ENCODE measurements at regions not wholly inside any gene's neighbourhood (a gene's known extent, or its start where the extent isn't known, plus 50 kb on each side); places are given as distances from the start of the nearest gene placed in this dataset.
"Not testable (repeated sequence)": the region's sequence is repeated elsewhere in the genome, so short reads cannot be mapped to it uniquely, and the experiment has no call there.

GRCh38 chr13:76708138-76708688, 178.0 kb downstream of the KCTD12 start:
- DNase-seq: no peak

DNA sequence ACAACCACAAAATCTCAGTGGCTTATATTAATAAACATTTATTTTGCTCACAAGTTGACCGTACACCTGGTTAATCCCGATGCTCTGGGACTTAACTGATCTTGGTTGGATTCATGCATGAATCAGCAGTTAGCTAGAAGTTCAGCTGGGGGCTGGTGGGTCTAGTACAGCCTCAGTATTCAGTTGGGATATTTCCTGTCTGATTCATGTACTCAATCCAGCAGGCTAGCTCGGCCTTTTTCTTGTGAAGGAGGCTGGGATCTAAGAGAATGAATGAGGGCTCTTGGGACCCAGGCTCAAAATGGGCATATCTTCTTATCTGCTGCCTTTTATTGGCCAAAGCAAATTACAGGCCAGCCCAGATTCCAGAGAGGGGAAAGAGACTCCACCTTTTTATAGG, 178.8 kb downstream of the KCTD12 start:
- DNase-seq: no peak

DNA sequence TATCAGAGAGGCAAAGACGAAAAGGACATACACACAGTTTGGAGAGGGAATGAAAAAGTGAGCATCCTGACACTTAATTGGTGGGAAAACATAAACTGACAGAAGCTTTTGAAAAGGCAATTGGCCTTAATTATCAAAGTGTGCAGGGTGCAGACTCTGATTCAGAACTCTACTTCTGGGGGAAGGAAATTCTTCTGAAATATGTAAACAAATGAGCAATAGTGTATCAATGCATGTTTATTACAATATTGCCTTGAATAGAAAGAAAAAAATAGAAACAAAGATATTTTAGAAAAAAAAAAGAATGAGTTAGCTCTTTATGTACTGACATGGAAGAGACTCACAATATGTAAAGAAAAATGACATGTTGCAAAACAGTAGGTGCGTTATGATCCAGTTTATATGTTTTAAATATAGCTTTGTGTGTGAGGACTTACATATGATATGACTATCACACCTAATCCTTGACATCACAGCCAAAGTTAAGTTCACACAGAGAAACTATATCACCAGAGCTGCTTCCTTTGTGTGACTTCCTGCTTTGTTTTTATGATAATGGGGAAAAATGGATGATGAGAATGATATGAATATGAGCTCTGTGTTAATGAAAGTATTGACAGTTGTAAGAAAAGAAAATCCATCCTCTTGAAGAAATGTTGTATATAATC, 182.4 kb downstream of the KCTD12 start:
- DNase-seq: no peak

DNA sequence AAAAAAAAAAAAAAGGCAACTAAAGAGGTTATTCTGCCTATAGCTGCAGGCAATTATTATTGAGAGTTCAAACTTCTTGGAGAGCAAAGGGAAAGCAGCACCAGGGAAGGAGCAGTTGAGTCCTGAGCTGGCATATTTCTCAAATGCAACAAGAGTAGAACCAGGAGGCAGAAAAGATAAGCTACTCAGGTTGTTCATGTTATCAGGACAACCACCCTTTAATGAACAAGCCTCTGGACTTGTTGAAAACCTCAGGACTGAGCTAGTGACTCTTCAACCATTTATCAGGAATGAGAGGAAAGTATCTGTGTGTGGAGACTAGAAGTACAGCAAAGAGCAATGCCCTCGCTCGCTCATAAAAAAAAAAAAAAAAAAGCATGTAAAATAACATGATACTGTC, 183.0 kb downstream of the KCTD12 start:
- no peak for DNase-seq

DNA sequence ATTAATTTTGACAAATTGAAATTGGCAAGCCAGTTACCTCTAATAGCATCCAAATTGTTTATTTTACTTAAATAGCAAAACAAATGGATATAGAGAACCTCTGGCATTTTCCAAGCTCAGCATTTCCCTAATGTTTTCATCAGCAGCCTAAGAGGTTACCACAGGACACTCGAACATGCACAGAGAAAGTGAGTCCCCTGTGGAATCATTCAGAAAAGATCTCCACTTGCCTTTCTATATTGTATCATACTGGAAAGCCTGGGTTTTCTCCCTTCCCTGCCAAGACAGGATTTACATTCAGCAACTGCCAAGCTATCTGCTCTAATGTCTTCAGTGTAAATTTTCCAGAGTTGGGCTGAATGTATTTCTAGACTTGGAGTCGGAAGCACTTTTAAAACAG, 188.9 kb downstream of the KCTD12 start:
- no peak for DNase-seq

- DNase-seq: no peak
Measured at GRCh38 chr13:76696370-76696769, 189.8 kb downstream of the KCTD12 start.

DNA sequence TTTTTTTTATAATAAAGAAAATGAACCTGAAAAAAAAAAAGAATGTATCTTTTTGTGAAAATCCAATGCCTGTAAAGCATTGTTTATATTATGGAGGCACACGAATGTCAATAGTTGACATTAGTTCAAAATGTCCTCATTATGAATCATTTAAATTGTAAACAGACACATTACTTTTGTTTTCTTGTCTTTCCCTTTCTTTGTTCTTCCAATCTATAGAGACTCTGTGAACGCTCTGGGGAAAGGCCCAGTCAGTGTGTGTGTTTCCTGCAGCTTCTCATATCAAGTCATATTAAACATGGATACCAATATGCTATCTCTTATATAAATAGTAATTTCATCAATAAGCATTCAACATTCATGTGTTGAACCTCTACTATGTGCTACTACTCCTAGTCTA, 193.1 kb downstream of the KCTD12 start:
- DNase-seq: no peak

DNA sequence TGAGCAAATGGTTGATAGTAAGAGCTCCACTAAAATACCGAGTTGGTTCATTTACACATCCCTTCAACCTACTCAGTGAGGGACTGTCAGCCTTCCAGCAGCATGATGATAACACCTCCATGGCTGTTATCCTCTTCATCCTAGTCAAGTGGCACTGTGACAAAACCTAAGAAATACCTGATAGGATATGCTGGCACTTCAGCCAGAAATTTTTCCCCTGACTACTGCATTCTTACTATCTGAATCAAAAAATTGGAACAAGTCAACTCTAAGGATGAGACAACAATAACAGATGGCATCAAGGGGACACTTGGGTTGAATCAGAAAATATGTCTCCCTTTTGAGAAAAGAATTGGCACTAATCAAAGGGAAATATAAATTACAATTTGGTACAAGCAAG, 193.9 kb downstream of the KCTD12 start:
- no peak for DNase-seq

DNA sequence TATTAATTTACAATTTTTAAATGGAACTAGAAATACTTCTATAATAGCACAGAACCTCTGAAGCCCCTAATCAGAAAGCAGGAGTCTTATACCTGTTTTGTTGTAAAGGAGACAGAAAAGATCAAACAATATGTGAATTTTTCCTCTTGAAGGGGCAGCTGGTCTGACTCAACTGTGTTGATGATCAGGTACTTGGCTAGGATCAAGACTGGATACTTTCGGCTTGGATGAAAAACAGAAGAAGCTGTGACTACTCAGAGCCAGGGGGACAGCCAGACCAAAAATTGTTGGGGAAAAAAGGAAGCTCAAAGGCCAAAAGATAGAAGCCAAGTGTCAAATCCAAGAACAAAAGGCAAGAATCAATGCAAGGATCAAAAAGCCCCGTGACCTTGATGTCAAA, 195.6 kb downstream of the KCTD12 start:
- DNase-seq: no peak

GRCh38 chr13:76687467-76687866, 198.7 kb downstream of the KCTD12 start:
- DNase-seq: no peak

GRCh38 chr13:76685938-76686337, 200.3 kb downstream of the KCTD12 start:
- DNase-seq: no peak

GRCh38 chr13:76684336-76684735, 201.9 kb downstream of the KCTD12 start:
- no peak for DNase-seq

DNA sequence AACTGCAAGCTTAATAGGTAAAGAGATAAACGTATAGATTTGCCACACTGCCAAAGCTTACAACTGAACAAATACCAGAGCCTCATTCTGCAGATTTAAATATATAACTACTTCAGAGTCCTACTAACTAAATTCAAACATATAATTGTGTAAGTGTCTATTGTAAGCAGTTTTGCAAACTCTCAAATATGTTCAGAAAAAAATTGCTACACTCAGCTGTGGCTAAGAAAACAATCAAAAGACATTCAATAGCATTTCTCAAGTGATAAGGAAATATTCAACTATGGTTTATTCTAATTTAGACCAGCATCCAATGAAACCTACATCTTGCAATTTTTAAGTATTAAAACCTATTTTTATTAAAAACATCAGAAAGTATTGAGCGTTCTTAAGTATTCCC, 202.4 kb downstream of the KCTD12 start:
- no peak for DNase-seq

DNA sequence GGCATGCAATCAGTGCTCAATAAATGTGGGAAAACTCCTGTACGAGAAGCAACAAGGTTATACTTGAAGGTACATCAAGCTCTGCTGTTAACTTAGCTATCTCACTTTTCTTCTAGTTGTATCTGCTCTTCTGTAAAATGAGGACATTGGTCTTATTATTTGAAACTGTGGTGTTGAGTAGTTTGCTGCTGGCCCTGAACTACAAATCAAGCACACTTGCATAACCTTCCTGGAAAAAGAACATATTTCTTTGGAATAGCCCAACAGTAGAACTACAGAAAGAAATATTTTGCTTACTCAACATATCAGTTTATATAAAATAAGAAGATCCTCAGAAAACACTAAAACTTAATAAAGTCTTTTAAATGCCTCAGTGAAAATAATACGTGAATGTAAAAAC, 203.0 kb downstream of the KCTD12 start:
- no peak for DNase-seq

GRCh38 chr13:76680112-76680511, 206.1 kb downstream of the KCTD12 start:
- DNase-seq: no peak

GRCh38 chr13:76677043-76677442, 209.2 kb downstream of the KCTD12 start:
- no peak for DNase-seq

GRCh38 chr13:76672420-76672819, 213.8 kb downstream of the KCTD12 start:
- DNase-seq: no peak

DNA sequence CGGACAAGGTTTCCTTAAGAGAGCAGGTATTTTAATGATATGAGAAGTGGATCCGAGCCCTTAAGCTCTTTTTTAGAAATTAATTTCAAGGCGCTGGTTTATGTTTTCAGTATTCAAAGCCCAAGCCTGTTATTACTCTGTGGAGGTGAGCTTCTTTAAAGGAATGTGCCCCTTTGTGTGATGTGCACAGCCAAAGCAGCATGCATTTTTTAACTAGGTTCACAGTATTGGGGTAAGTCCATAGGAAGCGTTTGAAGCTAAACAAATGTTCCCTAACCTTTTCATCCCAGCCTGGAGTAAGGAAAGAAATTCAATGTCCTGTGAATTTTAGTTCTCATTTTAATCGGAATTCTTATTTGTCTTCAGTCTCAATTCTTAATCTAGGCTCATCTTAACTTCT, 217.5 kb downstream of the KCTD12 start:
- no peak for DNase-seq

DNA sequence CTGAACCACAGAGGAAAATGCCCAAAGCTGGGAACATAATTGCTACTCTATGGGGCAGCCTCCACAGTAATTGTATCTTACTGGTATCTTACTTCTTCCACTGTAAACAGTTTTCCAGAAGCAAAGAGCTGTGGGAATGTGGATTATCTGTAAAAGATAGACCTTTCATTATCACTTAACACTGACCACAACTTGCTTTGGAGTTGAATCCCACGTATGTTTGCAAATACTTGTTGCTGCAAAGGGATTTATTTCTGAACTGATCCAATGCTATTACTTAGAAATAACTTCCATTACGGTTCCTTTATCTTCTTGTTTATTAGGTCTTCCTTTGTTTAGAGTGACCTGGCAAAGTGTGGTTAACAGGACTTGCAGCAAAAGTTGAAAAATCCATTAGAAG, 218.1 kb downstream of the KCTD12 start:
- DNase-seq: no peak

DNA sequence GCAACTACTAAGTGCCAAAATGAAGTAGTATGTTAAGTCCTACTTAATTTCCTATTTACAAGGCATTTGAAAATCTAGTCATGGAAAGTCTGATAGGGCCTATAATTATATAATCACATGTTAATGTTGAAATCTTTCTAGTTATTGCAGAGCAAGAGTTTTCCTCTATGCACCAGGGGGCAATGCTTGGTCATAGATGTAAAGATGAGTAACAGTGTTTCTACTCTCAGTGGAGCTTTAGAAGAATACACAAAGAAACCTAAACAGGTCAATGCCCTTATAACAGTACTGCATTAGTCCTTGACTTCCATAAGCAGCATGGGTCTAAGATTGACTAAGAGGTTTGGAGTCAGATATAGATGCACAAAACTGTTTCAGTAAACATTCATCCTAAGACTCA, 218.7 kb downstream of the KCTD12 start:
- DNase-seq: no peak

DNA sequence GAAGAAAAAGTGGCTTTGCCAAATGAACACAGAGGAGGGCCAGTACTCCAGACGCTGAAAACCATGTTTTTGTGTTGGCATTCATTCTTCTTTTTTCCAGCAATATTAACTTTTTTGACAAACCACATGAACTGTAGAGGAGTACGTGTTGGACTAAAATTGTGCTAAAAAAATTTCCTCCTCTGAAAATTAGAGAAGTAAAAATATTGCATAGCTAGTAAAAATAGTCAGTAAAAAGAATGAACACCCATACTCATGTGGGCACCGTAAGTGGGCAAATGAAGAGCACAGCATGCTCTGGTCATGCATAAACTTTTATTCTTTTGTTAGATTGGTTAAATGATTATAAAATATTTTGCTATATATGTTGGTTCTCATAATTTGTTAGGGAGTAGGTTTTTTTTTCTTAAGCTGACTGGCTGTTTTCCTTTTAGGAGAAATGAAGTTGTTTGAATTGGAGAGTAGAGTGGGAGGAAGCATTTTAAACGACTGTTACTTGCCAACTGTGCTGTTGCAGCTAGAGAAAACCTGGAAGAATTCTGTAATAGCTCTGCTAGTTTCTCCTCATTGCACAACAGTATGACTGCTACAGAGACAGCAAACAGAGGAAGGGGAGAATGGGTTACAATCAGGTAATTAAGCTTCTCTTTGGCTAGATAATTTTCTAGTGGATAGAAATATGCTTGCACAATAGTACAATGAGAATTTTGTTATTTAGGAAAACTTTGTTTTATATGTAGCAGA, 222.4 kb downstream of the KCTD12 start:
- DNase-seq: no peak

DNA sequence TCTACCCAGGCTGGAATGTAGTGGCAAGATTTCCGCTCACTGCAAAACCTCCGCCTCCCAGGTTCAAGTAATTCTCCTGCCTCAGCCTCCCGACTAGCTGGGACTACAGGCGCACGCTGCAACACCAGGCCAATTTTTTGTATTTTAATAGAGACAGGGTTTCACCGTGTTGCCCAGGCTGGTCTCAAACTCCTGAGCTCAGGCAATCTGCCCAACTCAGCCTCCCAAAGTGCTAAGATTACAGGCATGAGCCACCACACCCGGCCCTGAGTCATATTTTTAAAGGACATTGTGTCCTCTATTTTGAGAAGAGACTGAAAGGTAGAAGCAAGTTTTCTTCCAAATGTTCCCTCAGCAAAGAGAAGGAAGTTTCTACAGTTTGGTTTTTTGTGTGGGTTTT, 227.1 kb downstream of the KCTD12 start:
- DNase-seq: not testable (repeated sequence)

GRCh38 chr13:76656500-76656899, 229.7 kb downstream of the KCTD12 start:
- no peak for DNase-seq

- DNase-seq: no peak
Measured at GRCh38 chr13:76656056-76656455, 230.1 kb downstream of the KCTD12 start.

DNA sequence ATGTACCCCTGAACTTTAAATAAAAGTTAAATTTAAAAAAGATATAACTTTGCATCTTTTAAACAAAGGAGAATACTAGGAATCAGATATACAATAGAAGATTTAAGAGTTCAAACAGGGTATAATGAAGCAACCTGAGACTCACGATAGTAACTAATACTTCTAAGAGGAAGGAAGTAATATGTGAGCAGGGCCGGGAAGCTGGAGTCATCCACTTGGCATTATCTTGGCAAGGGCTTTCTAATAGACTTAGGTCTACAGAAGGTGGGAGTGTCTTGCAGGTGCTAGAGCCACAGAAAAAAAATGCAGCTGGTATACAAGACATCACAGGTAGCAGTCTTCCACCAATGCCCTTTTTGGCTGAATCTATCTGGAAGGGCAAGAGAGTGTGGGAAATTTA, 231.9 kb downstream of the KCTD12 start:
- DNase-seq: no peak

Data from activated naive CD4-positive, alpha-beta T cell treated with Interleukin-2 at 50 U/mL for 16 hours (primary cell).